WTC11 (cell line): ENCODE measurements at regions not wholly inside any gene's neighbourhood (a gene's known extent, or its start where the extent isn't known, plus 50 kb on each side); places are given as distances from the start of the nearest gene placed in this dataset.

Experiments
- CREB1 ChIP-seq: sonication (generic); formaldehyde crosslinking; IDR thresholded peaks from 2 replicates; pipeline ENCODE4 v1.8.0; 2023; ENCODE audit warnings: mild to moderate bottlenecking, missing genetic modification reagents
- MYBL2 ChIP-seq: sonication (generic); formaldehyde crosslinking; IDR thresholded peaks from 2 replicates; pipeline ENCODE4 v1.8.1; 2023; ENCODE audit warnings: mild to moderate bottlenecking, moderate library complexity, missing genetic modification reagents
- ZNF232 ChIP-seq: sonication (generic); formaldehyde crosslinking; IDR thresholded peaks from 2 replicates; pipeline ENCODE4 v1.8.0; 2022; ENCODE audit warnings: mild to moderate bottlenecking, missing genetic modification reagents
- TF ChIP-seq, protein P1 (sequence below): fragments of 200-600 bp; IDR thresholded peaks from 2 replicates; pipeline ENCODE4 v1.8.0; 2022; ENCODE audit warnings: antibody characterized with exemption
- TF ChIP-seq, protein P2 (sequence below): fragments of 250-450 bp; sonication (Bioruptor Pico); conservative IDR thresholded peaks from 2 replicates; pipeline ENCODE4 v1.9.0; 2021; ENCODE audit warnings: mild to moderate bottlenecking

DNA sequence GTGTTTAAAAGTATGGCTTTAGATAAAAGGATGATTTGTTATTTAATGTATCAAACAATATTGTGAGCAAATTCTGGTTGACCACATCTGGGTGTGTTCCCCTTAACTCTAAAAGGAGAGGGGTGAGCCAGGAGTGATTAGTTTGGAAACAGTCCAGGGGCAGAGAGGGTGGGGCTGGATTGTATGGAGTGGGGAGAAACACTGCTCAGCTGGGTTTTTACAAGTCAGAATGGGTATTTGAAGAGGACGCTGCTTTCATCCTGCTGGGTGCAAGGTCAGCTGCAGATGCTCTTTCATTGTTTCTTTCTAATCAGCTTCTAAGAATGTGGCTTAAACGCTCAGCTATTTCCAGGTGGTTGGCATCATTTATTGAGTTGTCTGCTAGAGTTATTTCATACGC is 82.8 kb upstream of the LIMCH1 start:
- TF ChIP-seq, protein P1, sequence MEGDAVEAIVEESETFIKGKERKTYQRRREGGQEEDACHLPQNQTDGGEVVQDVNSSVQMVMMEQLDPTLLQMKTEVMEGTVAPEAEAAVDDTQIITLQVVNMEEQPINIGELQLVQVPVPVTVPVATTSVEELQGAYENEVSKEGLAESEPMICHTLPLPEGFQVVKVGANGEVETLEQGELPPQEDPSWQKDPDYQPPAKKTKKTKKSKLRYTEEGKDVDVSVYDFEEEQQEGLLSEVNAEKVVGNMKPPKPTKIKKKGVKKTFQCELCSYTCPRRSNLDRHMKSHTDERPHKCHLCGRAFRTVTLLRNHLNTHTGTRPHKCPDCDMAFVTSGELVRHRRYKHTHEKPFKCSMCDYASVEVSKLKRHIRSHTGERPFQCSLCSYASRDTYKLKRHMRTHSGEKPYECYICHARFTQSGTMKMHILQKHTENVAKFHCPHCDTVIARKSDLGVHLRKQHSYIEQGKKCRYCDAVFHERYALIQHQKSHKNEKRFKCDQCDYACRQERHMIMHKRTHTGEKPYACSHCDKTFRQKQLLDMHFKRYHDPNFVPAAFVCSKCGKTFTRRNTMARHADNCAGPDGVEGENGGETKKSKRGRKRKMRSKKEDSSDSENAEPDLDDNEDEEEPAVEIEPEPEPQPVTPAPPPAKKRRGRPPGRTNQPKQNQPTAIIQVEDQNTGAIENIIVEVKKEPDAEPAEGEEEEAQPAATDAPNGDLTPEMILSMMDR: no peak
- no peak for TF ChIP-seq MYBL2 (CRISPR knock-in tag)
- no peak for TF ChIP-seq CREB1 (CRISPR knock-in tag)
- TF ChIP-seq, protein P2, sequence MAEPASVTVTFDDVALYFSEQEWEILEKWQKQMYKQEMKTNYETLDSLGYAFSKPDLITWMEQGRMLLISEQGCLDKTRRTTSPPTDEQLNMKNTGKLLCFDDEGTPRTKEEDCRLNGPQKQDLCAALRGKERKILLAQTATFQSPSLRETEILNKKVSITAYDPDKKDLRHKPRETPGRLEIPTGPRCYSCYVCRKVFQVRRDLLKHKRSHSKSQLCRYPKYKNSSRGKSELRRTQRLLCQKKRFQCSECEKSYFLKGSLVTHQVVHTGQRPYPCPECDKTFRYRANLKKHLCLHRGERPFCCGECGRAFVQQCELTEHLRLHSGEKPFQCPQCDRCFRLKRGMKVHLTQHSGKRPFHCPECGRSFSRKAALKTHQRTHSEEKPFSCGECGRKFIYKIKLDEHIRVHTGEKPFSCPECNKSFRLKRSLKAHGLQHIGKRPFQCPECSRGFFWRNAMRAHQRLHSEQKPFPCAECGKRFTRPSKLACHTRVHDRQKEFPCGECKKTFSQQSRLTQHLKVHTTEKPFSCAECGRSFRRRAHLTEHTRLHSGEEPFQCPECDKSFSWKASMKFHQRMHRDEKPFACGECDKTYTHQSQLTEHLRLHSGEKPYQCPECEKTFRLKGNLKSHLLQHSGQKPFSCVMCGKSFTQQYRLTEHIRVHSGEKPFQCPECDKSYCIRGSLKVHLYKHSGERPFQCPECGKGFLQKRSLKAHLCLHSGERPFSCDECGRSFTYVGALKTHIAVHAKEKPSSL: no peak
- TF ChIP-seq ZNF232: no peak
